B cell (primary cell): ENCODE measurements at regions not wholly inside any gene's neighbourhood (a gene's known extent, or its start where the extent isn't known, plus 50 kb on each side); places are given as distances from the start of the nearest gene placed in this dataset.

Source experiments
- CTCF ChIP-seq: fragments of 200-600 bp; IDR thresholded peaks from one replicate; pipeline ENCODE4 v1.8.0; 2022; ENCODE audit warnings: antibody characterized with exemption, mild to moderate bottlenecking
- EZH2 ChIP-seq: IDR thresholded peaks from 2 replicates; pipeline ENCODE4 v1.6.1; 2012; ENCODE audit warnings: borderline replicate concordance, low read depth, mild to moderate bottlenecking, moderate library complexity, low read length; ENCODE audit not compliant: insufficient read depth, poor library complexity, severe bottlenecking

- no peak for TF ChIP-seq CTCF
- no peak for TF ChIP-seq EZH2
Observed at GRCh38 chr2:41521211-41521610, 526.6 kb upstream of the PKDCC start.
